HUES48 (cell line): ENCODE measurements at regions not wholly inside any gene's neighbourhood (a gene's known extent, or its start where the extent isn't known, plus 50 kb on each side); places are given as distances from the start of the nearest gene placed in this dataset.

Experiments used
- H3K27ac ChIP-seq: one replicate; pipeline ENCODE4 v1.7.0; 2013; ENCODE audit warnings: low read depth, low read length, inconsistent platforms
- H3K27me3 ChIP-seq: 2 replicates; pipeline ENCODE4 v1.6.1; 2013; ENCODE audit warnings: mild to moderate bottlenecking, low read length; ENCODE audit not compliant: control insufficient read depth, insufficient read depth
- H3K36me3 ChIP-seq: 2 replicates; pipeline ENCODE4 v1.6.1; 2013; ENCODE audit warnings: low read length; ENCODE audit not compliant: control insufficient read depth, insufficient read depth
- H3K4me1 ChIP-seq: 2 replicates; pipeline ENCODE4 v1.6.1; 2013; ENCODE audit warnings: mild to moderate bottlenecking, low read length; ENCODE audit not compliant: control insufficient read depth, insufficient read depth
- H3K4me3 ChIP-seq: 2 replicates; pipeline ENCODE4 v1.5.1; 2013; ENCODE audit warnings: mild to moderate bottlenecking, low read depth, low read length
- H3K9ac ChIP-seq: 2 replicates; pipeline ENCODE4 v1.6.1; 2013; ENCODE audit warnings: mild to moderate bottlenecking, low read depth, low read length, moderate library complexity
- H3K9me3 ChIP-seq: 2 replicates; pipeline ENCODE4 v1.6.1; 2013; ENCODE audit warnings: low read length; ENCODE audit not compliant: control insufficient read depth, insufficient read depth

DNA sequence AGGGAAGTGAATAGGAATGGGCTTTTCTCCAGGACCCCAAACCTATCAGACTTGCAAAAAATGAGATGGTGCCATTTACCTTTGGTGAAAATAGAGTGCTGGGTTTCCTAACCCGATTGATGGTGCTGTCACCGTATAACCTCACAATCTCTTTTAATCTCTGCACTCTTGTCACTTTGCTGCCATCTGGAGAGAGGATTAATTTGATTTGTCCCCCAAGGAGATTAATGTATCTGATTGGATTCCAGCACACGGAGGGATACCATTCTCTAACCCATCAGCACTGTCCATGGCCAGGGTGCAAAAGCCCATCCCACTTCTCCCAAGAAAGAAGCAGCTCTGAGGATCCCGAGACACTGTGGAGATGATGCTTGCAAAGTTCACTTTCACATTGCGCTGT, 86.3 kb upstream of the NFE2L3 start:
- Histone ChIP-seq H3K27me3 (no peaks in the 10 kb centered on the region), H3K4me1 (peaks cover 9% of the 10 kb centered on the region), H3K9ac (no peak overlapping the region), H3K36me3 (no peaks in the 10 kb centered on the region), H3K9me3 (no peaks in the 10 kb centered on the region), H3K27ac (no peak overlapping the region), H3K4me3 (no peak overlapping the region)

DNA sequence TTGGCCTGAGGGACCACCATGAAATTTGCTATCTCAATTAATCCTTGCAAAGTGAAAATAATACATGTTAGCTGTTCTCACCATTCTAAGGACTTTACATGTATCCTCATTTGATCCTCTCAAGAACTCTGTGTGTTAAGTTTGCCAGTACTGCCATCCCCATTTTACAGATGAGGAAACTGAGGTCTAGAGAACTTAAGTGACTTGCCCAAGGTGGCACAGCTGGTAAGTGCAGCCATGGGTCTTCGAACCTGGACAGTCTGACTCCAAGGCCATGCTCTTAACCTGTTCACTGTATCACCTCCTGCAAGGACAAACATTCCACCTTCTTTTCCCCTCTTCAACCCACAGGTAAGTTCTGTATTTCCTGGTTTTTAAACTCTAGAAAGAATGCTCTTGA, 85.3 kb upstream of the NFE2L3 start:
- H3K27ac ChIP-seq = no peak overlapping the region
- H3K9ac ChIP-seq = no peak overlapping the region
- H3K36me3 ChIP-seq = no peaks in the 10 kb centered on the region
- no peaks in the 10 kb centered on the region for H3K9me3 ChIP-seq
- no peak overlapping the region for H3K4me3 ChIP-seq
- H3K27me3 ChIP-seq = no peaks in the 10 kb centered on the region
- no peaks in the 10 kb centered on the region for H3K4me1 ChIP-seq

DNA sequence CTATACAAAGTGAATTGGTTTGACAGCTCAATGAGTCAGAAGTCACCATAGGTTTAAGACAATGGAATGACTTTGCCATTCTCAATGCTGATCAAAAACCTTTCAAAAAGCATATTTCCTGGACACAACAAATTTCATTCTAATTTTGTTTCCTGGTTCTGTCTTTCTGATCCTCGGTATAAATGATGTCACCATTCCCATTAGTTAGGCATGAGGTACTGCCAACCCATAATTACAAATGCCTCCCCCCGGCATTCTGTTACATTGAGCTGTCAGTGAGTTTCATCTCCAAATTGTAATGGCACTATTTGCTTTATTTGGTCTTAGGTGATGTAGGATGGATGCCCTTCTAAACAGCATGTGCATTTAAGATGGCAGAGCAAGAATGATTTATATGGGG, 81.7 kb upstream of the NFE2L3 start:
- Histone ChIP-seq H3K27ac (no peak overlapping the region), H3K4me3 (no peak overlapping the region), H3K36me3 (no peaks in the 10 kb centered on the region), H3K9ac (no peak overlapping the region), H3K27me3 (no peaks in the 10 kb centered on the region), H3K4me1 (peaks cover 9% of the 10 kb centered on the region), H3K9me3 (no peaks in the 10 kb centered on the region)

DNA sequence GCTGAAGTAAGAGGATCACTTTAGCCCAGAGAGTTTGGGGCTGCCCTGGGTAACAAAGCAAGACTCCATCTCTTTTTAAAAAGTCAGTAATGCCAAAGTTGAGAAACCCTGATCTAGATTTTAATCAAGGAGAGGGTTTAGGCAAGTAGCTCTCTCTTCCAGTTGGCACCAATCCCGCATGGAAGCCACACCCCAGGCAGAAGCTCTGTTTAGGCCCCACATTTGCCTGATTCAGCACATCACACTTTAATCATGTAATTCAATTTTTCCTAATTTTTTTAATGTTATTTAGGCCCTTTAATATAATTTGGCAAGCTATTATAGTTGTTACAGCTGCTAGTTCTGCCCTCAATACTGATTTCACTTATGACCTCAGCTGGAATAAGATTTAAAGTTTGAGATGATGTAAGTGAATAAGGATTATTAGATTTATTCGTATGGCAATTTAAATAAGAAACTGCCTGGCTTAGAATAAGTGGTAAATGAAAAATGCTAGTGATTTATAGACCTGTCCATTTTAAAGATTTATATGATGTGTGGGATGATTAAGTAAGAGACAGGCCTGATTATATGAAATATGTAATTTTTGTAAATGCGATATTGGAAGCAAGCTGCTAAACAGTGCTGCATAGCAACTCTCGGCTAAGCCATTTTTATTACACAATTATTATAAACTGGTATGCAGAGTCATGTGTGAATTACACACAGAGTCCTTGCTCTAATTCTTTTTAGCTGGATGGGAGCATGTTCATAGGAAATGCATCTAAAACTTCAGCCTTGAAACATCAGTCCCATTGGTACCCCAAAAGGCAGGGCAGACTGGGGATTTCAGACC, 80.2 kb upstream of the NFE2L3 start:
- no peak overlapping the region for H3K9ac ChIP-seq
- H3K27ac ChIP-seq = no peak overlapping the region
- H3K4me1 ChIP-seq = peaks cover 9% of the 10 kb centered on the region
- no peaks in the 10 kb centered on the region for H3K36me3 ChIP-seq
- H3K4me3 ChIP-seq = no peak overlapping the region
- no peaks in the 10 kb centered on the region for H3K9me3 ChIP-seq
- no peaks in the 10 kb centered on the region for H3K27me3 ChIP-seq

DNA sequence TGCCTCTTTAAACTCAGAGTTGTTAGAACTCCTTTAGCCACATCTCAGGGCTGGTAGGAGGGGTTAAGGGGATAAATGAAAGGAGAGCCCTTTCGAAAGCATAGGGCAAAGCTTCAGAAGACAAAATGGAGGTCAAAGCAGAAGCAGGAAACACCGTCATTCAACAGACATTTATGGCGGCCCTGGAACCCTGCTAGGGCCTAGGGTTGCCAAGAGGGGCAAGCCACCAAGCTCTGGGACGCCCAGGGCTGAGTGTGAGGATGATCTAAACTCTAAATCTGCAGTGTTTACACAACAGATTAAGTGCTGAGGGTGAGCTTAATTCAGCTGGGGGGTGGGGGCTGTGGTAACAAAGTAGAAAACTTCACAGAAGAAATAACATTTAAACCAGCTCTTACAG, 79.0 kb upstream of the NFE2L3 start:
- H3K4me3 ChIP-seq = no peak overlapping the region
- peak overlapping the region; percentile 23; the same call in 1 of the 2 replicates for H3K9ac ChIP-seq
- H3K9me3 ChIP-seq = no peaks in the 10 kb centered on the region
- peak overlapping the region; percentile 38 for H3K27ac ChIP-seq
- peaks cover 9% of the 10 kb centered on the region for H3K4me1 ChIP-seq
- no peaks in the 10 kb centered on the region for H3K27me3 ChIP-seq
- no peaks in the 10 kb centered on the region for H3K36me3 ChIP-seq

DNA sequence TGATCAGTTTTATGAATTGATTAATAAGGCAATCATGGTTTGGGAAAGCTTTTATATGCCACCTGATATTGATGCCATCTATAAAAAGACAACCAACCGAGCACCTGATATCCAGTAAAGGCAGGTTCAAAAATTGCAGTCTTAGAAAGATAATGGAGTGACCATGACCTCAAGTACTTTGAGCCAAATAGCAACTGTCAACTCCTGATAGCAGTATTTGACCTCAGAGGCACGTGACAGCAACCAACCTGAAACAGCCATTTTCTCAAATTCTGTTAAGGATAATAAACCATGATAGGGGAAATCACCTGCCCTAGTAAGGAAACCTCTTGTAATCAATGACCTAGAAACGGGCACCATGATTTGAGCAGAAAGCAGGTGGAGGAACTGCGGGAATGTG, 77.1 kb upstream of the NFE2L3 start:
- no peak overlapping the region for H3K9ac ChIP-seq
- no peaks in the 10 kb centered on the region for H3K27me3 ChIP-seq
- H3K36me3 ChIP-seq = no peaks in the 10 kb centered on the region
- H3K4me1 ChIP-seq = peaks cover 14% of the 10 kb centered on the region
- no peaks in the 10 kb centered on the region for H3K9me3 ChIP-seq
- no peak overlapping the region for H3K4me3 ChIP-seq
- no peak overlapping the region for H3K27ac ChIP-seq

DNA sequence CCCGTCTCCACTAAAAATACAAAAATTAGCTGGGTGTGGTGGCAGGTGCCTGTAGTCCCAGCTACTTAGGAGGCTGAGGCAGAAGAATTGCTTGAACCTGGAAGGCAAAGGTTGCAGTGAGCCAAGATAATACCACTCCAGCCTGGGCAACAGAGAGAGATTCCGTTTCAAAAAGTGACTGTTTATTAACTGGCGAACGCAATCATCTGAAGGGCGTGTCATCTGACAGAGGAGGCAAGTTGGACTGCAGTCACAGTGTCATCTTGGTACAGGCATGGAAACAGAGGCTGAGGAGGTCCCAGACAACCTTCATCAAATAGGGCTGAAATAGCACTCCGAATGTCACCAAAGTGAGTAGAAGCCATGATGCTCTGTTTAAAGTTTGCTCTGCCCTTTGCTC, 75.3 kb upstream of the NFE2L3 start:
- H3K27me3 ChIP-seq = no peaks in the 10 kb centered on the region

DNA sequence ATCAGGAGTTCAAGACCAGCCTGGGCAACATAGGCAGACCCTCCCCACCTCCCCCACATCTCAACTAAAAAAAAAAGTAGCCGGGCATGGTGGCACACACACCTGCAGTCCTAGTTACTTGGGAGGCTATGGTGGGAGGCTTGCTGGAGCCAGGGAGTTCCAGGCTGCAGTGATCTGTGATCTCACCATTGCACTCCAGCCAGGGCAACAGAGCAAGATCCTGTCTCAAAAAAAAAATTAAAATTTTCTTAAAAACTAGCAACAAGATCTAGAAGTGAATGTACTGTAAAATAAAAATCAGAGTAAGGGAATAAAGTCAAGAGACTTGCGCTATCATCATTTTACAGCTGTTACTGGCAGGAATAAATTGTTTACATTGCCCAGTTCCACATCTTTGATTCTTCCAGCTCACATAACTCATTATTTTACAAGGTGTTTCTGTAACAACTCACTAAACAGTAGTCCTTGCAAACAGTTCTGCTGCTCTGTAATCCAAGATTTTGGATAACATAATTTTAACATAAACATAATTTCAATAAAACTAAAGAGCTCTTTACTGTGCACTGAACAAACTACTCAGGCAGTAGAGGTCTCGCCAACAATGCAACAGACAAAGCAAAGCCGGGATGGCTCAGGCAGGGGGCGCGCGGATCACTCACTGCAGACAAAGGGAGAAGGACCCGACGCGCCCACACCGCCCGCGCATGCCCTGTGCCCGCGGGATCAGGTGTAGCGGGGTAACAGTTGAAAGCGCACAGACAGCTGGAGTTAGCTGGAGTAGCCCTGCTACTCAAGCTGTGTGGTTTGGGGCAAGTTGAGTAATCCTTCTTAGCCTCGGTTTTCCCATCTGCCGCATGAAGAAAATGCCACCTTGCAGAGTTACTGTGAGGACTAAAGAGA, 73.3 kb upstream of the NFE2L3 start:
- Histone ChIP-seq H3K36me3 (no peaks in the 10 kb centered on the region), H3K27ac (no peak overlapping the region), H3K9ac (no peak overlapping the region), H3K4me3 (0 out of 2 replicates have a peak overlapping the region, but pooled peaks have one; percentile 3), H3K9me3 (no peaks in the 10 kb centered on the region), H3K27me3 (no peaks in the 10 kb centered on the region), H3K4me1 (peaks cover 13% of the 10 kb centered on the region; the same call in 1 of the 2 replicates)

More for the DNA sequence above, 75.3 kb upstream of the NFE2L3 start:
- no peaks in the 10 kb centered on the region for H3K36me3 ChIP-seq
- no peak overlapping the region for H3K4me3 ChIP-seq
- no peaks in the 10 kb centered on the region for H3K9me3 ChIP-seq
- no peak overlapping the region for H3K9ac ChIP-seq
- H3K4me1 ChIP-seq = peaks cover 14% of the 10 kb centered on the region
- no peak overlapping the region for H3K27ac ChIP-seq

DNA sequence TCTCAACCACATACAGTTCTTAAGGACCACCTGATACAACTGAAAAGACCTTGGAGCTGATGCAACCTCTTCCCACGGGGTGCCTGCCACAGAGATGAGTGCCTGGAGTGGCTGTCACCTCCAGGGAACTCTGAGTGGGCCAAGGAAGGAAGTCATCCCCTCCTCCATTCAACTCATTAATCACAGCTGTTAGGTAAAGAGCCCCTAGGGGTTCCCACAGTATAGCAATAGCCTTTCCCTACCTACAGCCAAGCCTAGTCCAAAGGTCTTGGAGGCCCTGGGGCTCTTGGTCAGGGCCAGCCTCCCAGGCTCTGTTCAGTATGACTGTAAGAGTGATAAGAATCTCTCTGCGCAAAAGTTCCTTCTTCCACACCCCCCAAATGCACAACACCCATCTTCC, 70.4 kb upstream of the NFE2L3 start:
- H3K4me3 ChIP-seq = no peak overlapping the region
- H3K4me1 ChIP-seq = peaks cover 20% of the 10 kb centered on the region
- no peak overlapping the region for H3K27ac ChIP-seq
- H3K9ac ChIP-seq = no peak overlapping the region
- no peaks in the 10 kb centered on the region for H3K27me3 ChIP-seq
- H3K36me3 ChIP-seq = no peaks in the 10 kb centered on the region
- no peaks in the 10 kb centered on the region for H3K9me3 ChIP-seq

DNA sequence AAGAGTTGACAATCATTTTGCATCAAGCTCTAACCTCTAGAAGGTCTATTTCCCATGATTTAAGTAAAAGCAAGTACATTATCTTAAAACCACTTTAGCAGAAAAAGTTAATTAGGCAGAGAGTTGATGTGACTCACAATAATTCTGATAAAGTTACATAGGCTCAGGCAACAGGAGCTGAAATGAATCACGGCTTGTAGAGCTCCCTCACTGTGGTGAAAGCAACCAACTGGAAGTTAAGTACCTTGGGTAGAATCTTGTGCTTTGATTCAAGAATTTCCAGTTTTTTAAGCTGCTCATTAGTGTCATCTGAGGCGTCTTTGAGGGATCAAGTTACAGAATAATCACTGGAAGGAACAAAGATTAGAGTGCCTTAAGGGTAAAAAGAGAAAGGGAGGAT, 68.9 kb upstream of the NFE2L3 start:
- Histone ChIP-seq H3K4me1 (peaks cover 20% of the 10 kb centered on the region), H3K9me3 (no peaks in the 10 kb centered on the region), H3K27me3 (no peaks in the 10 kb centered on the region), H3K9ac (no peak overlapping the region), H3K4me3 (no peak overlapping the region), H3K27ac (peak overlapping the region; percentile 3), H3K36me3 (no peaks in the 10 kb centered on the region)

DNA sequence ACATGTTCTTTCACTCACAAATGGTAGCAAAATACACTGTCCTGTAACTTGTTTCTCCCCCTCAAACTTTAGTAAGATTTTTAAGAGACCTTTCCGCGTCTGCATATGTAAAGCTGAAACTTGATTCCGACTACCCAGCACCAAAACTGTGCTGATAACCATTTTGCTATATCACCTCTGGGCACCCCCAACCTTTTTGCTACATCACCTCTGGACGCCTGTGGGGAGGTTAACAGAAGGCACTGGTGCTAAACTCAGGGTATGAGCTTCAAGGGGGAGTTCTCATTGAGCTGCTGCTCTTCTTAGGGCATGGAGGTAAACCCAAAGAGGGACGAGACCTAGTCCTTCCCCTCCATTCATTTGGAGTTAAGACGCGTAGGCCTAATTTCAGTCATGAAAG, 67.6 kb upstream of the NFE2L3 start:
- no peak overlapping the region for H3K9ac ChIP-seq
- no peaks in the 10 kb centered on the region for H3K9me3 ChIP-seq
- H3K27me3 ChIP-seq = no peaks in the 10 kb centered on the region
- H3K4me3 ChIP-seq = no peak overlapping the region
- no peaks in the 10 kb centered on the region for H3K36me3 ChIP-seq
- H3K4me1 ChIP-seq = peaks cover 15% of the 10 kb centered on the region
- no peak overlapping the region for H3K27ac ChIP-seq
